GM21786 (cell line): ENCODE measurements at regions not wholly inside any gene's neighbourhood (a gene's known extent, or its start where the extent isn't known, plus 50 kb on each side); places are given as distances from the start of the nearest gene placed in this dataset.
"Not testable (repeated sequence)": the region's sequence is repeated elsewhere in the genome, so short reads cannot be mapped to it uniquely, and the experiment has no call there.

ENCODE experiments used
- ATAC-seq: cut with Tn5 transposase; IDR thresholded peaks from one replicate; pipeline ENCODE4 v1.9.1; 2021; ENCODE audit not compliant: unreplicated experiment

DNA sequence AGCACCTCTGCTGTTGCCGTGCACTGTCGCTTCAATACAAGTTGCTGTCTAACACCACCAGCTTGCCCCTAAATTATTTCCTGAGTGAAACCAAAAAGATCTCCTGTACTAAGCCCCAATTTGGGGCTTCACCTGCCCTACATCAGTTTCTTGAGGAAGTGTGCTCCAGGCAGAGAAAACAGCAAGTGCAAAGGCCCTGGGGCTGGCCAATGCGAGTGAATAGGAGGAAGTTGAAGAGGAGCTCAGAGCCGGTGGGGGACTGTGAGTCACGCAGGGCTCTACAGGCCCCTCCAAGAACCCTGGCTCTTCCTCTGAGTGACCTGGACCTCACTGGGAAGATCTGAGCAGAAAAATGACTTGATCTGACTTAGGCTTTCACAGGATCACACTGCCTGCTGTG, 117.2 kb downstream of the IPO8 start:
- no peak for ATAC-seq

DNA sequence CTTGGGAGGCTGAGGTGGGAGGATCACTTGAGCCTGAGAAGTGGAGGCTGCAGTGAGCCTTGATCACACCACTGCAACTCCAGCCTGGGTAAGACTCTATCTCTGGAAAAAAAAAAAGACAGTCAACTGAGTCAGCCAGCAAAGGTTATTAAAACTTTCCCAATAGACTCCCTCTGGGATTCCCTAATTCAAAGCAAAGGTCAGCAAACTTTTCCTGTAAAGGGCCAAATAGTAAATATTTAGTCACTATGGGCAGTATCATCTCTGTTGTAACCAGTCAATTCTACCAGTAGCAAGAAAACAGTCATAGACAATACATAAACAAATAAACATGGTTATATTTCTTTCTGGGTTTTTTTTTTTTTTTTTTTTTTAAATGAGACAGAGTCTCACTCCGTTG, 122.5 kb downstream of the IPO8 start:
- ATAC-seq = no peak

DNA sequence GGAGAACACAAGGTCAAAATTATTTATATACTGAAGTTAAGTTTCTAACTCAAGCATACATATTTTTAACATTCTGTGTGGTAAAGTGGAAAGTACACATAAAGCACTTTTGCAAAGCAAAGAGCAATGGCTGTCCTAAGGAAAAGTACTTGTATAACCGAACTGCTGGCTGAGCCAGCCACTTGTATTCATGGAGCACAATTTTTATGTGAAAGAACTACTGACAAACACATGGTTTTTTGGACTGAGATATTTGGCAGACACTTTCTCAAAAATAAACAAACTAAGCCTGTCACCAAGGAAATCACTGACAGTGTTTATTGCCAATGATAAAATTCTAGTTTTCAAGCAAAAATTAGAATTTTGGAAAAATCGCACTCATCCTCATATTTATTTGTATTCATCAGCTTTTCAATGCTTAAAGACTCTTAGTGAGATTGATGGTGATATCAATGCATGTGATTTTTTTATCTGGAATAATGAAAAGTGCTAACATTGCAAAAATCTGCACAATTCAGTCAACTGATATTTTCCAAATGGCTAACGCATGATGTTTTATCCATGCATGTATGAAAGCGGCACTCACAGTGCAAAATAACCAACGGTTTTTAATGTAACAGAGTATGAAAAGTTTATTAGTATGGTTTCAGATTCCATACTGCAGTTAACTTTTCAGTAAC, 125.3 kb downstream of the IPO8 start:
- no peak for ATAC-seq

DNA sequence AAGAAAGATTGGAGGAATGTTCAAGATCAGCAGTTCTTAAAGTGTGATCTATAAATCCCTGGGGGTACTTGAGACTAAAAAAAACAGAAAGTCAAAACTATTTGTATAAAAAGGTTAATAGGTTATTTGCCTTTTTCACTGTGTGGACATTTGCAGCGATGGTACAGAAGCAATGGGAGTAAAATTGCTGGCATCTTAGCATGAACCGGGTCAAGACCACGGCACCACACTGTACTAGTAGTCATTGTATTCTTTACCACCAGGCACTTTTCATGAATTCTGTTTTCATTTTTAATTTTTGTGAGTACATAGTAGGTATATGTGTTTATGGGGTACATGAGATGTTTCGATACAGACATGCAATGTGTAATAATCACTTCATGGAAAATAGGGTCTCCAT, 126.2 kb downstream of the IPO8 start:
- ATAC-seq = no peak

DNA sequence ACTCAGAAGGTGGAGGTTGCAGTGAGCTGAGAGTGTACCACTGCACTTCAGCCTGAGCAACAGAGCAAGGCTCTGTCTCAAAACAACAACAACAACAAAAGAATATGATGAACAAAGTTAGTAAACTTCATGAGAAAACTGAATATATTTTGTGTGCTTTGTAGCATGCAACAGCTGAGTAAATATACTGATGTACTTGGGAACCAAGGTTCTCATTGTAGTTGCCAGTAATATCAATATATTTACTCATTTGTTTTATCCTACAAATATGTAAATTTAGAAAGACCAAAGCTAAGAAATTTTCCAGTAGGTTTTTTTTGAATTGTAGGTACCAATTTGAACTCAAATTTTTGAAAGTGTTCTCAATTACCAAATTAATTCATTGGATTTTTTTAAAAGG, 127.2 kb downstream of the IPO8 start:
- no peak for ATAC-seq

DNA sequence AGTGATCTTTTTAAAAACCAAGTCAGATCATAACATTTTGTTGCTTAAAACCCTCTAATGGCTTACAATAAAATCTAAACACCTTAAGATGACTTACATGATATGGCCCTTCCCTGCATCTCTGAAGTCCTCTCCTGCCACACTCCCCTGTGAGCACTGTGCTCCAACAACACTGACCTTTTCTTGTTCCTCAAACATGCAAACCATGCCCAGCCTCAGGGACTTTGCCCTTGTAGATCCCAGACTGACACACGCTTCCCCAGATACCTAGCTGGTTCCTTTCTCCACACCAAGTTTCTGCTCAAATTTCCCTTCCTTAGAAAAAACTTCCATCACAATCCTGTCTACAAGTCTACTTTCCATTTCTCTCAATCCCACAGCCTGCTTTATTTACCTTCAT, 128.6 kb downstream of the IPO8 start:
- ATAC-seq = no peak

DNA sequence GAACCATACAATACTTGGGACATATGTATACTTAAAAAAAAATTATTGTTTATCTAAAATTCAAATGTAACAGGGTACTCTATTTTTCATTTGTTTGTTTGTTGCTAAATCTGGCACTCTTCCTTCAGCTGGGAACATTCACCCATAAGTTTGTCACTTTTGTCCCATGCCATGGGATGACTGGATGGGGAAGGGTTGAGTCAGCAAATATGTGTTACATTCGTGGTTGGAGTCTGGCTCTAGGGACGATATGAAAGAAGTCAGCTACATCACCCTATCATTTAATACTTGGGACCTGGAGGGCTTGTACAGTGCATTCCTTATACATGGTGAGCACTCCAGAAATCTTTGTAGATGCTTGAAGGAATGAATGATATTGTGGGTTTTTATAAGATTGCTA, 131.3 kb downstream of the IPO8 start:
- ATAC-seq = no peak

DNA sequence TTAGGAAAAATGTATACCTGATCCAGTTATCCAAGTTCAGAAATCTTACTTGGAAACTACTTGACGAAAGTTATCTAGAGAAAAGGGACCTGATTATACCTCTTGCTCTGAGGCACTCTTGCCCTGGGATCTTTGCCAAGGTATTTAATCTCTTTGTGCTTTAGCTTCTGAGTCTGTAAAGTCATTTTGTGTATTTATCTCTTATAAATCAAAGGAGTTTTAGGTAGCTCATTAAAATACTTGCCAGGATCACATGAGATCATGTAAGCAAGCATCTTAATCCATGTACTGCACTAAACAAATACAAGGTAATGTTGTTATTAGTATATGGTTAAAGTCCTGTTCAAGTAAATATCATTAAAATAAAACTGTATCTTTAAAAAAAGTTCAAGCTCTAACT, 147.5 kb downstream of the IPO8 start:
- no peak for ATAC-seq

DNA sequence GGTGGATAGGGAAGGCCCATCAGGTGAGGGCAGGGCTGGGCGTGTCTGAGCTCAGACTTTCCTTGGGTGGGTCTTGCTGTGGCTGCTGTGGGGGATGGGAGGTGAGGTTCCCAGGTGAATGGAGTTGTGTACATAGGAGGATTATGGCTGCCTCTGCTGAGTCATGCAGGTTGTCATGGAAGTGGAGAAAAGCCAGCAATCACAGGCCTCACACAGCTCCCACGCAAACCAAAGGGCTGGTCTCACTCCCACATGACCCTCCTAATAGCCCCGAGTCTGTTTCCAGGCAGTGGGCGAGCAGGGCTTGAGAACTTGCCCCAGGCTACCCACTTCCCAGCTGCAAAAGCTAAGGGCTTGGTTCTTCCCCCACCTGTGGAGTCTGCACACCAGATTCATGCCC, 149.5 kb downstream of the IPO8 start:
- no peak for ATAC-seq

DNA sequence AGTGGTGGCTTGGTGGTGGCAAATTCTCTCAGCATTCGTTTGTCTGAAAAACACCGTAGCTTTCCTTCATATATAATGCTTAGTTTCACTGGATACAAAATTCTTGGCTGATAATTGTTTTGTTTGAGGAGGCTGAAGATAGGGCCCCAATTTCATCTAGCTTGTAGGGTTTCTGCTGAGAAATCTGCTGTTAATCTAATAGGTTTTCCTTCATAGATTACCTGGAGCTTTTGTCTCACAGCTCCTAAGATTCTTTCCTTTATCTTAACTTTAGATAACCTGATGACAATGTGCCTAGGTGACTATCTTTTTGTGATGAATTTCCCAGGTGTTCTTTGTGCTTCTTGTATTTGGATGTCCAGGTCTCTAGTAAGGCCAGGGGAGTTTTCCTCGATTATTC, 151.0 kb downstream of the IPO8 start:
- ATAC-seq = not testable (repeated sequence)

DNA sequence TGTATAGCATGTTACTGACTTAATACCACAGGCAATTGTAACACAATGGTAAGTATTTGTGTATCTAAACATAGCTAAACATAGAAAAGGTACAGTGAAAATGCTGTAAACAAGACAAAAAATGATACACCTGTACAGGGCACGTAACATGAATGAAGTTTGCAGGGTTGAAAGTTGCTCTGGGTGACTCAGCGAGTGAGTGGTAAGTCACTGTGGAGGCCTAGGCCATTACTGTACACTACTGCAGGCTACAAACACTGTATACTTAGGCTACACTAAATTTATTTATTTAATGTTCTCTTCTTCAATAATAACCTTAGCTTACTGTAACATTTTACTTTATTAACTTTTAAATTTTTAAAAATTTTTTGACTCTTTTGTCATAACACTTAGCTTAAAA, 158.4 kb downstream of the IPO8 start:
- ATAC-seq = no peak

DNA sequence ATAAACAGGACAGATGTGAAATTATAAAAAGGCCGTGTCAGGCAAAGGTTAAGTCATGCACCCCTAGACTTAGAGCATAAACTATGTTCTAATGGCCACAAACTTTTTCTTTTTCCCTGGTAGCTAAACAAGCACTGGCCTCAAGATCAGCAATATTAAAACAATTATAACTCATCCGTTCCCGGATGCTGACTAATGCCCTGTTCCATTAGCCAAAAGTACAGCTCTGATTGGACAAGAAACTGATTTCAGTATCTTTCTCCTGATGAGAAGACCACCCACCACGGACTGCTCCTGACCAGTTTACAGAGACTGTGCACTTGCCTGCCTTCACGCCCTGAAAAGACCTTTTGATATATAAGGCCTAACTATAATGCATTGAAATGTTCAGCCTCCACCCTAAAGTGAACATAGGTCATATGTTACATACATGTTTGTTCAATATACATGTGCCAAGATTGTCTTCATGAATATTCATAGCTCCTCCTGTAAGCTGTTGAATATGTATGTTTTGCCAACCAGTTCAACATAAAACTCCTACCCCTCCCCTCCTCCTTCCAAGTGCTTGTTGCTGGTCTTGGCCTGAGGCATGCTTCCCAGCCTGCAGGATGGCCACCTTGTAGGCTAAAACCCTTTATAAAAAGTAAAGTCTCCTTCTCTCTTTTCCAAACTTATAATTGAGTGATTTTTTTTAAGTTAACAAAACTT, 162.0 kb downstream of the IPO8 start:
- ATAC-seq = no peak

DNA sequence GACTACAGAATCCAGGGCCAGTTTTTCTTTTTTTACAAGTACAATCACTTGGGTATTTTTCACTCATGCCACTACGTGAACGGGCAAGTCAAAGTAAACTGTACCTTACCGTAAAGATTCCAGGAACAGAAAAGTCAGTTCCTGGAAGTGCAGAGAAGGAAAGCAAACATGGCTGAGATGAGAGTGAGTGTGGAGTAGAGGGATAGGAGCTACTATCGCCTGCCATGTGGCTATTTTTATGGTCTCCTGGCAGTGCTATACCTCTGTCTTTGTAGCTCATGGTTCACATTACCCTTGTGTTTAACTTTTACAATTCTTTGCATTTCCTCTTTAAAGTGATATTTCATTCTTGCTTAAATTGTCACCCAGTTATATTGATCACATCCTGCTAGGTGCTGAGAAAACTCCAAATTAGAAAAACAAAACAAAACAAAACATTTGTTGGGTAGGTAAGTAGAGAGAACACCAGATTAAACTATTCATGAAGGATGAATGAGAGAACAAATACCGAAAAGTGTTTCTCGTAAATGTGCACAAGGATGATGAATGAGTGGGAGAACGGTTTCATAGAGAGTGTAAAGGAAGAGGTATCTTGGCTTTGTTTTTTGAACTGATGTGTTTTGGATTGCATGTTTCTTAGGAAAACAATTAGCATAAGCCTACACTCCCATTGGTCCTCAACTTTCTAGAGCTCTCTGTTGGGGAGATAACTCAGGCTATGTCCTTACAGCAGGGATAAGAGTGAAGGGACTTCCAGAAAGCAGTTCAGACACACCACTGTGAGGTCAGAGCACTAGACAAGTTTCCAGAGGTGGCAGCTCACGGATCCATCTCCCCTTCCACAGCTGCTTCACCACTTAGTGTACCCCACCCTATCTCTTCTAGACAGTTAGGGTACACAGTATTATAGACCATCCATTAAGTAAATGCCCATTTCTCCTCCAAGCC, 163.7 kb downstream of the IPO8 start:
- ATAC-seq = no peak

DNA sequence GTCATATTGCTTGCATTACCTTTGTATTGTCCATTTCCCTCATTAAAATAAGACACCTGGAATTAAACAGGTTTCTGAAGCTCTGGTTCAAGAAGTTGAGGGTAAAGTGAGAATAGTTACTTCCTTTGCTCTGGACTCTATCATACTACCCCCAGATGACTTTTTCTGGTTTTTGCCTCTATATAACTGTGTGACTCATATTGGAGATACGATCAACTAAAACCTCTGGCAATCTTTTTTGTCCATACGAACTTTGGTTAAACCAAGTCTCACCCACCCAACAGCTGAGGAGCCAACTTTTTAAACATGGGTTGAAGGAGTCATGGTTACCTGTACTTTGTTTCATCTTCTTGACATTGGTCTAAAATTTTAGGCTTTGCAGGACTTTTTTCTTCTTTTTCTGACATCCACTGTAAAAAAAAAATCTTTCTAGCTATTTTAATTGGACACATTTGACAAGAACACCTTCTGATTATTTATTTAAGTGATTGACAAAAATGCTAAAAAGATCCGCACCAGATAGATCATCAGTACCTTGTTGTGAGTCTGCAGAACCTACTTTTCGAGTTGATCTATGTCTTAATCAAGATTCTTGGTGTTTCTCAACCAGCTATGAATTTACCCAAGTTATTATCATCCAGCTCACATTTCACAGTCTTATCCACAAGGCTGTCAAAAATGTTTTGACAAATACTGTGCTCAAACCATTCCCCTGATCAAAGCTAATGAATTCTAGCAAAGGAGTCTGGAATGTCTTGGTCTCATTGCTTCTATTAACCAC, 166.0 kb downstream of the IPO8 start:
- ATAC-seq = no peak

DNA sequence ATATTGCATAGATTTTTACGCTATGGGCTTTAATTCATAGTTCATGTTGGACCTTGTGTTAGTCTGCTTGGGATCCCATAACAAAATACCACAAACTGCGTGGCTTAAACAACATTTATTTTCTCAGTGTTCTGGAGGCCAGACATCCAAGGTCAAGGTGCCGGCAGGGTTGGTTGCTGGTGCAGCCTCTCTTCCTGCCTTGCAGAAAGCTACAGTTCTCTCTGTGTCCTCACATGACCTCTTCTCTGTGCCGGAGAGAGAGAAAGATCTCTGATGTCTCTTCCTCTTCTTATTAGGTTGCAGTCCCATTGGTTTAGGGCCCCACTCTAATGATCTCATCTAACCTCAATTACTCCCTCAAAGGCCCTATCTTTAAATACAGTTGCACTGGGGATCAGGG, 170.5 kb downstream of the IPO8 start:
- ATAC-seq = no peak

DNA sequence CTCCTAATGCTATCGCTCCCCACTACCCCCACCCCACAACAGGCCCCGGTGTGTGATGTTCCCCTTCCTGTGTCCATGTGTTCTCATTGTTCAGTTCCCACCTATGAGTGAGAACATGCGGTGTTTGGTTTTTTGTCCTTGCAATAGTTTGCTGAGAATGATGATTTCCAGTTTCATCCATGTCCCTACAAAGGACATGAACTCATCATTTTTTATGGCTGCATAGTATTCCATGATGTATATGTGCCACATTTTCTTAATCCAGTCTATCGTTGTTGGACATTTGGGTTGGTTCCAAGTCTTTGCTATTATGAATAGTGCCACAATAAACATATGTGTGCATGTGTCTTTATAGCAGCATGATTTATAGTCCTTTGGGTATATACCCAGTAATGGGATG, 175.4 kb downstream of the IPO8 start:
- ATAC-seq = not testable (repeated sequence)

DNA sequence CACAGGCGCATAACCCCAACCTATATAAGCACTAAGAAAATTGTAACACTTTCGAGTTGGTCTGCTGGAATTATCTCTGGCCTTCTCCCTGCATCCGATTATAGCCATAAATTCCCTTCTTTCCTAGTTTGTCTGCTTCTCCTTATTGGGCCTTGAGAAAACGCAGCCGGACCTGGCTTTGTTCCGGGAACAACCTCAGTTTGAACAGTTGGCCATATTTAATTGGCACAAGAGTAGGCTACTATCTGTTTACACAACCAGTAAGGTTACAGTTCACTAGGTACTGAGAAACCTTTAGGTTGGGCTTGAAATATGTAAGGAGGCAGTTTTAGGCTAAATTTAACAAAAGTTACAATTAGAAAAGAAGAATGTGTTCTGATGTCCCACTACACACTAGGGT, 176.1 kb downstream of the IPO8 start:
- ATAC-seq = no peak

DNA sequence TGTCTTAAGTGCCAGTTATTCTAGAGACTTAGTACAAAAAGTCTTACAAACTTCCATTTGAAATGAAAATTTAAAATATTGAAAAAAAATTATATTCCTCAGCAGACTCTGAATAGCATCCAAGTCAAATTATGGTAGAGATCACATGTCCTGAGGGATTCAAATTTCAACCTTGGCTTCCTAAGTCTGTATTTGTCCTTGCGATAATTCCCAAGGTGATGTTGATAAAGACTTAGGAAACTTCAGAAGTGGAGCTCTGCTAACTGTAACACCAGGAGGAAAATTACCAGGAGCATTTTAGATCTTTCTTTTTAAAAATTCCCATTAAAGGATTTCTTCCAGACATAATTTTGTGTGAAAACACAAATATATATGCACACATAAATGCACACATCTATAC, 178.3 kb downstream of the IPO8 start:
- no peak for ATAC-seq

DNA sequence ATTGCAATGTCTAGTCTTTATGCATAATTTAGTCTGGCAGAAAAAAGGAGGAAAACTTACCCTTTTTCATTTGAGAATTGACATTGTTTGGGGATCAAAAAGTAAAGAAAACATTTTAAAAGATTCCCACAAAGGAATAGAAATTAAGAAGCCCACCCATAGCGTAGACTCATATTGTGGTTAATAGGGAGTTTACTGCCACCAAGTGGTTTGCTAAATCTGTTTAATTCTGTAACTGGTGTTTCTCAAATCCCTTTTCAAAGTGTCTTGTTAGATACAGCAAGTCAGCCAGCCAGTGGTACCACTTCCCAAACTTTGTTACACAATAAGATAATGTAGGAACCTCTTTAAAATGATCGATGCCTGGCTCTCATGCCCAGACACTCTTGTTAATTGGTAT, 180.3 kb downstream of the IPO8 start:
- ATAC-seq = no peak

DNA sequence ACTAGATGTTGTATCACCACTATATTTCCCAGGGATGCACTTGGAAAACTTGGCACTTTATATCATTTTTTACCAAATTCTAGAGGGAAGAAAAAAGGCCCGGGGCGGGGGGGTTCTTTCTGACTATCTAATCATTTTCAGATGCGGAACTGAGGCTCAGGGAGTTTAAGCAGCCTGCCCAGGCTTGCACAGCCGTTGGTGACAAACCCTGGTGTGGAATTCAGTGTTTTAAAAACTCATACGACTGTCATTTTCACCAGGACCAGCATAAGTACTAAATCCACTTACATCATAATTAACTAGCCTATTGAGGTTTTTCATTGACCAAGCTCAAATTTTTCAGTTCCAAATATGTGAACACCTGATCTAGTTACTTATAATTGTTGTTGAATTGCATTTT, 181.0 kb downstream of the IPO8 start:
- no peak for ATAC-seq
